ENCODE measurements at regions not wholly inside any gene's neighbourhood (a gene's known extent, or its start where the extent isn't known, plus 50 kb on each side); places are given as distances from the start of the nearest gene placed in this dataset.

- H3K36me3 Mint-ChIP-seq (ENCODE audit: low read depth, unreplicated experiment) = no peaks in the 10 kb centered on the region
- H3K27ac Mint-ChIP-seq (ENCODE audit: unreplicated experiment) = no peak overlapping the region
- TF ChIP-seq, protein P1, sequence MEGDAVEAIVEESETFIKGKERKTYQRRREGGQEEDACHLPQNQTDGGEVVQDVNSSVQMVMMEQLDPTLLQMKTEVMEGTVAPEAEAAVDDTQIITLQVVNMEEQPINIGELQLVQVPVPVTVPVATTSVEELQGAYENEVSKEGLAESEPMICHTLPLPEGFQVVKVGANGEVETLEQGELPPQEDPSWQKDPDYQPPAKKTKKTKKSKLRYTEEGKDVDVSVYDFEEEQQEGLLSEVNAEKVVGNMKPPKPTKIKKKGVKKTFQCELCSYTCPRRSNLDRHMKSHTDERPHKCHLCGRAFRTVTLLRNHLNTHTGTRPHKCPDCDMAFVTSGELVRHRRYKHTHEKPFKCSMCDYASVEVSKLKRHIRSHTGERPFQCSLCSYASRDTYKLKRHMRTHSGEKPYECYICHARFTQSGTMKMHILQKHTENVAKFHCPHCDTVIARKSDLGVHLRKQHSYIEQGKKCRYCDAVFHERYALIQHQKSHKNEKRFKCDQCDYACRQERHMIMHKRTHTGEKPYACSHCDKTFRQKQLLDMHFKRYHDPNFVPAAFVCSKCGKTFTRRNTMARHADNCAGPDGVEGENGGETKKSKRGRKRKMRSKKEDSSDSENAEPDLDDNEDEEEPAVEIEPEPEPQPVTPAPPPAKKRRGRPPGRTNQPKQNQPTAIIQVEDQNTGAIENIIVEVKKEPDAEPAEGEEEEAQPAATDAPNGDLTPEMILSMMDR (IDR thresholded peaks at IDR 0.05; ENCODE audit: insufficient read depth, low read depth, low read length) = no peak
- peaks cover 5% of the 10 kb centered on the region for H3K9me3 Mint-ChIP-seq (ENCODE audit: unreplicated experiment)
- no peak overlapping the region for H3K4me3 ChIP-seq (ENCODE audit: insufficient read depth, low read depth, low read length)
- no peaks in the 10 kb centered on the region for H3K27me3 ChIP-seq (ENCODE audit: insufficient read depth, low read length)
- no peak for DNase-seq (ENCODE audit: low read depth)
- peaks cover 3% of the 10 kb centered on the region for H3K4me1 ChIP-seq (ENCODE audit: insufficient read depth, low read length)
- H3K27ac ChIP-seq (ENCODE audit: low read depth, low read length) = no peak overlapping the region
- H3K79me2 ChIP-seq (ENCODE audit: insufficient read depth, low read length) = no peaks in the 10 kb centered on the region
- no peaks in the 10 kb centered on the region for H4K20me1 ChIP-seq (ENCODE audit: insufficient read depth, low read length)
- H3K4me1 Mint-ChIP-seq (ENCODE audit: low read depth, unreplicated experiment) = no peaks in the 10 kb centered on the region
- H3K36me3 ChIP-seq (ENCODE audit: insufficient read depth, low read length) = no peaks in the 10 kb centered on the region
- H3K4me3 Mint-ChIP-seq (ENCODE audit: unreplicated experiment) = no peak overlapping the region
- H2AFZ ChIP-seq (ENCODE audit: low read depth, low read length) = no peak overlapping the region
- H3K9me3 ChIP-seq (ENCODE audit: insufficient read depth, low read depth, low read length) = no peaks in the 10 kb centered on the region
- FAIRE-seq = no peak
- H3K9ac ChIP-seq (ENCODE audit: low read length) = no peak overlapping the region
- peaks cover 55% of the 10 kb centered on the region for H3K27me3 Mint-ChIP-seq (ENCODE audit: low read depth, unreplicated experiment)
- no peak overlapping the region for H3K4me2 ChIP-seq (ENCODE audit: low read length)
These were observed 73.6 kb upstream of the FAM20C start for GRCh38 chr7:118615-119391.

- Mint-ChIP-seq H3K4me3 (ENCODE audit: unreplicated experiment) (no peak overlapping the region), H3K4me1 (ENCODE audit: low read depth, unreplicated experiment) (no peaks in the 10 kb centered on the region), H3K27ac (ENCODE audit: unreplicated experiment) (no peak overlapping the region), H3K9me3 (ENCODE audit: unreplicated experiment) (peaks cover 3% of the 10 kb centered on the region), H3K27me3 (ENCODE audit: low read depth, unreplicated experiment) (peaks cover 56% of the 10 kb centered on the region), H3K36me3 (ENCODE audit: low read depth, unreplicated experiment) (no peaks in the 10 kb centered on the region)
- TF ChIP-seq, protein P1 (IDR thresholded peaks at IDR 0.05; ENCODE audit: insufficient read depth, low read depth, low read length) = no peak
- no peak for TF ChIP-seq EZH2 (IDR thresholded peaks at IDR 0.05; ENCODE audit: insufficient read depth, low read length)
- no peak for DNase-seq (ENCODE audit: low read depth)
- Histone ChIP-seq H3K4me3 (ENCODE audit: insufficient read depth, low read depth, low read length) (no peak overlapping the region), H3K9me3 (ENCODE audit: insufficient read depth, low read depth, low read length) (no peaks in the 10 kb centered on the region), H3K4me2 (ENCODE audit: low read length) (no peak overlapping the region), H2AFZ (ENCODE audit: low read depth, low read length) (peak overlapping the region; percentile 56), H3K79me2 (ENCODE audit: insufficient read depth, low read length) (no peaks in the 10 kb centered on the region), H3K27me3 (ENCODE audit: insufficient read depth, low read length) (no peaks in the 10 kb centered on the region), H3K36me3 (ENCODE audit: insufficient read depth, low read length) (no peaks in the 10 kb centered on the region), H3K9ac (ENCODE audit: low read length) (no peak overlapping the region), H4K20me1 (ENCODE audit: insufficient read depth, low read length) (no peaks in the 10 kb centered on the region), H3K4me1 (ENCODE audit: insufficient read depth, low read length) (peaks cover 3% of the 10 kb centered on the region), H3K27ac (ENCODE audit: low read depth, low read length) (no peak overlapping the region)
- no peak for FAIRE-seq
These were observed 72.8 kb upstream of the FAM20C start for GRCh38 chr7:119392-120163.
